Large intestine (tissue), 3 donors: ENCODE measurements at regions not wholly inside any gene's neighbourhood (a gene's known extent, or its start where the extent isn't known, plus 50 kb on each side); places are given as distances from the start of the nearest gene placed in this dataset.

Experiments
- DNase-seq, 2 donors: peaks; one replicate each; pipeline versions ENCODE4 v3.0.0 to v3.0.0-alpha.2; 2013
- H3K27ac ChIP-seq: one replicate; pipeline ENCODE4 v1.5.1; 2013; ENCODE audit warnings: low read length
- H3K27me3 ChIP-seq: 2 replicates; pipeline ENCODE4 v1.6.1; 2013; ENCODE audit warnings: low read length; ENCODE audit not compliant: control insufficient read depth, insufficient read depth
- H3K36me3 ChIP-seq: 2 replicates; pipeline ENCODE4 v1.6.1; 2013; ENCODE audit warnings: low read length; ENCODE audit not compliant: control insufficient read depth, insufficient read depth
- H3K4me1 ChIP-seq: one replicate; pipeline ENCODE4 v1.6.1; 2013; ENCODE audit warnings: low read length; ENCODE audit not compliant: control insufficient read depth, insufficient read depth
- H3K4me3 ChIP-seq: one replicate; pipeline ENCODE4 v1.5.1; 2013; ENCODE audit warnings: low read length
- H3K9me3 ChIP-seq: one replicate; pipeline ENCODE4 v1.6.1; 2013; ENCODE audit warnings: mild to moderate bottlenecking, low read depth, low read length, moderate library complexity; ENCODE audit not compliant: control insufficient read depth
- WGBS: methylation state at CpG from one replicate; pipeline ENCODE4 v1.1.5; 2013; ENCODE audit warnings: low lambda C conversion rate; ENCODE audit not compliant: insufficient coverage; 5-methylcytosine and 5-hydroxymethylcytosine counted together

DNA sequence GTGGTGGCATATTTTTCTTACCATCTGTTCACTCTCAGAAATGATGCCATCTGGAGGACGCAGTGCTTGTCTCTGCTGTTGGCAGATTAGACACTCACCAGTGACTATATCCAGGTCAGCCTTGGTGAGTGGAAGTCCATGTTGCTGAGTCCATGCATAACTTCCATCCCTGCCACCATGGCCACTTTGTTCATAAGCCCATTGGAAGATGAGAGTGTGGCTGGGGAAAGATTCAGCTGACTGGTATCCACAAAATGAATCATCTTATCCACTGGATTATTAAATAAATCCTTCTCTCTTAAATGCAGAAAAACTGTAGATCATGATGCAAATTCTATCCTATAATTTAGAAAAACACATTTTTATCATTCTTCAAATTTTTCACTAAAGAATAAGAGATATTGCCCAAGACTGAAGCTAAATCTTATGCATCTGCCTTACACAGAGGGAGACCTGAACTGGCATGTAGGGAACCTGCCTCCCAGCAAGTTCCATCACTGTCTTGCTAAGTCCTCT, 726.9 kb downstream of the TNS3 start:
- no peak overlapping the region for H3K4me3 ChIP-seq
- H3K9me3 ChIP-seq = no peaks in the 10 kb centered on the region
- no peaks in the 10 kb centered on the region for H3K36me3 ChIP-seq
- H3K27me3 ChIP-seq = no peaks in the 10 kb centered on the region
- H3K4me1 ChIP-seq = no peaks in the 10 kb centered on the region
- no CpG with 5 or more reads among the region's 1 CpG for WGBS
- no peak for DNase-seq
- no peak overlapping the region for H3K27ac ChIP-seq

DNA sequence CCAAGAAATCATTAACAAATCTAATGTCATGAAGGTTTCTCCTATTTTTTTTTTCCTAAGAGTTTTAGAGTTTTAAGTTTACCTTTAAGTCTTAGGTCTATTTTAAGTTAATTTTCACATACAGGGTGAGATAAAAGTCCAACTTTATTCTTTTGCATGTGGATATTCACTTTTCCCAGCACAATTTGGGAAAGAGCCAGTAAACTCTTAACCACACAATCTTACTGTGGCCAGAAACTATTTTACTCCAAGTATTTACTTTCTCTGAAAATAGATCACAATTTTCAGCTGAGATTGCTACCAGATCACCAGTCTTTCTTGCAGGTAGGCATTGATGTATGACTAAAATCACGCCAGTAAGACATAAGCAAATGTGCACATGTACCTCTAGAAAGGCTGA, 728.5 kb downstream of the TNS3 start:
- no CpG with 5 or more reads among the region's 1 CpG for WGBS
- Histone ChIP-seq H3K27me3 (no peaks in the 10 kb centered on the region), H3K27ac (no peak overlapping the region), H3K4me1 (no peaks in the 10 kb centered on the region), H3K36me3 (no peaks in the 10 kb centered on the region), H3K9me3 (no peaks in the 10 kb centered on the region), H3K4me3 (no peak overlapping the region)
- no peak for DNase-seq

DNA sequence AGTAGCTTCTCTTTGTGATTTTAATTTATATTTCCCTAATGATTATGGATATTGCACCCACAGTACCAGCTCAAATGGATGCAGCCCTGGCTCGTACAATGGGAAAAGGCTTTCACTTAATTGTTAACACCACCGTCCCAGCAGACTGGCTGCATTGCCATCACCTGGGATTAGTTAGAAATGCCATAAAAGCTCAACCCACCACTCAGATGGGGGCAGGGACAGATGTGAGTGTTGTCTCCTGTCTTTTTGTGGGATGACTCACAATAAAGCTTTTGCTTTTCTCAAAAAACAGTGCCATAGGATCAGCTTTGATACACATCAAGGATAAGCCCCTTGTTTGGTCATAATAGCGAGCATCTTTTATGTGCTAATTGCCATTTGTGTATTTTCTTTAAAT, 729.1 kb downstream of the TNS3 start:
- DNase-seq = no peak
- no peaks in the 10 kb centered on the region for H3K9me3 ChIP-seq
- WGBS = no CpG with 5 or more reads among the region's 3 CpGs
- no peak overlapping the region for H3K4me3 ChIP-seq
- no peaks in the 10 kb centered on the region for H3K27me3 ChIP-seq
- H3K4me1 ChIP-seq = no peaks in the 10 kb centered on the region
- H3K36me3 ChIP-seq = no peaks in the 10 kb centered on the region
- no peak overlapping the region for H3K27ac ChIP-seq

DNA sequence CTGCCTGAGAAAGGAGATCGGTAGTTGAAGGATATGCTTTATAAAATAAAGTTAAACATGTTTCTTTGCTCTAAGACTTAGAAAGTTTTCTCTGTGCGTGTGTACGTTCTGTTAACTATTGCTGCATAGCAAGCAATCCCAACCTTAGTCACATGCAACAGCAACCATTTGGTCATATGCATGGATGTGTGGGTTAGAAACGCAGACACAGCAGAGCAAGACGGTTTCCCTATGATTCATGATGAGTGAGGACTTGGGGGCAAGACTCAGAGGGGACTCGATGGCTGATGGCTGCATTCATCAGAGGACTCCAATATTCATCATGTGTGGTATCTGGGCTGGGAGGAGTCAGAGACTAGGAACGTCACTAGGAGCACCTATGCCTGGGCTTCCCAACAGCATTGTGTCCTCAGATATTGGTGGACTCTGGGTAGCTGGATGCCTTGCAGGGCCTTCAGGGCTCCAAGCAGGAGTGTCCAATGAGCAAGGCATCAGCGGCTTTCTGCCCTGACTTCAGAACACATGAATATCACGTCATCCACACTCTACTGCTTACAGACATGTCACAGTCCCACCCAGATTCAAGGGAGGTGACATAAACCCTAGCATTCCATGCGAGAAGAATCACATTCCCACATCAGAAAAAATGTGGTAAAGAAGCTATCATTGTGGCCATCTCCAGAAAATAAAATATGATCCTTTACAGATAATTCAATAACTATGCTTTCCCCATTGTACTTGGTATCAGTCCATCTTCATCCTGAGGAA, 731.2 kb downstream of the TNS3 start:
- WGBS = 100% methylated on average over 1 of the region's 10 CpGs
- no peaks in the 10 kb centered on the region for H3K9me3 ChIP-seq
- no peaks in the 10 kb centered on the region for H3K36me3 ChIP-seq
- H3K4me1 ChIP-seq = no peaks in the 10 kb centered on the region
- no peaks in the 10 kb centered on the region for H3K27me3 ChIP-seq
- no peak overlapping the region for H3K27ac ChIP-seq
- DNase-seq = no peak
- no peak overlapping the region for H3K4me3 ChIP-seq

DNA sequence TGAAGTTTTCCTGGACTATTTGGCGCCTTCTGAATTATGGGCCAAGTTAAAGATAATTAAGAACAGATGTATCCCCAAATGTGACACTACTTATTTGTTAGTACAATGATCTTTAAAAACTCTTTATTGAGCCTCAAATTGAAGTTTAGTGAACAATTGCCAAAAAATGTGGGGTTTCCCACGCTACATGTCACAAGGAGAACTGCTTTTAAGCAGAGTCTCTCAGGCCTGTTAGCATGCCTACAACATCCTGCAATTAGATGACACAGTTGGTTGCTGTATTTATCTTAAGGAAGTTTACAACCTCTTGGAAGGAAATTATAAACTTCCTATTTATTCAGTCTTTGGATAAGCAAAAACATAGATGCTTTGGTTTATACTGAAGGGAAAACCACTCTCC, 733.0 kb downstream of the TNS3 start:
- DNase-seq = no peak
- Histone ChIP-seq H3K36me3 (no peaks in the 10 kb centered on the region), H3K9me3 (no peaks in the 10 kb centered on the region), H3K27ac (no peak overlapping the region), H3K4me3 (no peak overlapping the region), H3K27me3 (no peaks in the 10 kb centered on the region), H3K4me1 (no peaks in the 10 kb centered on the region)
- WGBS = 86% methylated on average over 1 of the region's 2 CpGs

DNA sequence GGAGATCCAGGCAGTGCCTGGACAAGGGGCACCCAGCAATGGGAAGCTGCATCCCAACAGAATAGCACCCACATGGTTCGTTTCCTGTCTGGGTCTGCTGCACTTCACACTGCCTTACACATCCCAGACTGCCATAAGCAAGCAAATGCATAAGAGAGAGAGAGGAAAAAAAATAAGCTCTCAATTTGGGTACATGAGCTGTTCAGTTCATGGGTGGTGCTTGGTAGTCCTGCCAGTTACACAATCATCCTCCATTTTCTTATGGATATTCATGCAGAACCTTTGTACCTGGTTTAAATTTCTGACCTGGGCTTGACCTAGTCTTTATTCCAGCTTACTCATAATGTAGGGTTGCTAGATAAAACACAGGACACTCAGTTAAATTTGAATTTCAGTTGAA, 733.6 kb downstream of the TNS3 start:
- H3K9me3 ChIP-seq = no peaks in the 10 kb centered on the region
- H3K4me1 ChIP-seq = no peaks in the 10 kb centered on the region
- WGBS = no CpG with 5 or more reads among the region's 1 CpG
- H3K27me3 ChIP-seq = no peaks in the 10 kb centered on the region
- no peak overlapping the region for H3K4me3 ChIP-seq
- H3K27ac ChIP-seq = no peak overlapping the region
- no peak for DNase-seq
- no peaks in the 10 kb centered on the region for H3K36me3 ChIP-seq

DNA sequence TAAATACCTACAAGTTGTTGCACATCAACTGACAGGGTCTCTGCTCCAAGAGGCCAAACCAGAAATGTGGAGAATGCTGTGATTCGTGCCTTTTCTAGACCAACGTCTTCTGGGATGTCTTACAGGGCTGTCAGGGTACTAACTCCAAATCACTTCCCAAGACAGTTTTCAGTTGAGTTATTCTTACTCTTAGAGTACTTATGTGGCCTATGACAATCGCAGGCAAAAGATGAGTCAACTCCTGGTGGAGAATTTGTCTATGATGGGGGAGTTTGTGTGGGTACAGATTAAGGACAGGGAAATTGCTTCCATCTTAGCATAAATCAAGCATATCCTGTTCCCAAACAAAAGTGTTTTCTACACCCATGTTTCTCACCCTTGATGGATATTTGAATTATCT, 734.8 kb downstream of the TNS3 start:
- no peak for DNase-seq
- Histone ChIP-seq H3K9me3 (no peaks in the 10 kb centered on the region), H3K4me3 (no peak overlapping the region), H3K4me1 (no peaks in the 10 kb centered on the region), H3K36me3 (no peaks in the 10 kb centered on the region), H3K27ac (no peak overlapping the region), H3K27me3 (no peaks in the 10 kb centered on the region)
- WGBS = no CpG with 5 or more reads among the region's 3 CpGs

DNA sequence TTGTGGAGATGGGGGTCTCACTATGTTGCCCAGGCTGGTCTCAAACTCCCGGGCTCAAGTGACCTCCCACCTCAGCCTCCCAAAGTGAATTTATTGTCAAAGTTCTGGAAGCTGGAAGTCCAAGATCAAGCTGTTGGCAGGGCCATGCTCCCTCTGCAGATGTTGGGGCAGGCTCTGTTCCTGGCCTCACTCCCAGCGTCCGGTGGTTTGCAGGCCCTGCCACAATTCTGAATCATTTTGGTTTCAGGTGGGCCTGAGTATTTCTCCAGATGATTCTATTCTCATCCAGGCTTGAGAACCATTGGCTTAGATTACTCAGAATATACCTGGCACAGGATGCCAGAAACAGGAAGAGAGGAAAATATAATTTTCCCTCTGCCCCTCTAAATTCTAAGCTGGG, 737.4 kb downstream of the TNS3 start:
- Histone ChIP-seq H3K9me3 (no peaks in the 10 kb centered on the region), H3K4me3 (no peak overlapping the region), H3K27ac (no peak overlapping the region), H3K4me1 (no peaks in the 10 kb centered on the region), H3K27me3 (no peaks in the 10 kb centered on the region), H3K36me3 (no peaks in the 10 kb centered on the region)
- no peak for DNase-seq
- no CpG with 5 or more reads among the region's 3 CpGs for WGBS

DNA sequence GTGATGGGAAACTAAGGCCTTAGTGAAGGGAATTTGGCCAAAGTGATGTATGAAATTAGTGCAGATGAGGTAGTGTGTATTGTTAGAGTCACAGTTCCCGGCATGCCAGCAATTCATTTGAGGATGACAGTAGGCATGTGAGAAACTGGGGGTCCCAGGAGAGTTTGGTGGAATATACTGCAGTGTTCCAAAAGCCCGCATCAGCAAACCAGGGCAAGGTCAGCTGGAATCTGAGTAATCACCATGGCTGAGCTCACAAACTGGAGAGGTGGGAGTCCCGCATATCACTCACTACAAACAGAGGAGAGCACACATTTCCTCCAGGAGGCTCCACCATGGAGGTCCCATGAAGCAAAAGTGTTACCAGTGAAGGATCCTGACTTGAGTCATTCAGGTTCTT, 740.7 kb downstream of the TNS3 start:
- no peaks in the 10 kb centered on the region for H3K9me3 ChIP-seq
- WGBS = no CpG with 5 or more reads among the region's 3 CpGs
- H3K4me3 ChIP-seq = no peak overlapping the region
- no peaks in the 10 kb centered on the region for H3K27me3 ChIP-seq
- H3K4me1 ChIP-seq = no peaks in the 10 kb centered on the region
- DNase-seq = no peak
- no peaks in the 10 kb centered on the region for H3K36me3 ChIP-seq
- H3K27ac ChIP-seq = no peak overlapping the region

DNA sequence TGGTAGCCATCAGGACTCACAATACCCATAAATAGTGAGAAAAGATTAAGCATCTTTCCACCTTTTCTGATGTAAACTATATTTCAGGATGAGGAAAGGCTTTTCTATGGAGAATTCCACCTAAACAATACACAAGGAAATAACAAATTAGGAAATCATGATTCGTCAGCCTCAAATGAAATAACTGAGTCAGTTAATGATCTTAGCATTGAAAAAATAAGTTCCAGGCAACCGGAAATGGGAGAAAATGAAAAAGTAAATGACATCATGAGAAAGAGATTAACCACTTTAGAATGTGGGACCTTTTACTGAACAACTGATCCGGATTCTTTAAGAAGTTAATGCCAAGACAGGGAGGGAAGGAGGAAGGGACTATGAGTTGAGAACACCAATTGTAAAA, 742.3 kb downstream of the TNS3 start:
- H3K4me3 ChIP-seq = no peak overlapping the region
- DNase-seq = no peak
- no peaks in the 10 kb centered on the region for H3K36me3 ChIP-seq
- H3K27ac ChIP-seq = no peak overlapping the region
- no peaks in the 10 kb centered on the region for H3K4me1 ChIP-seq
- WGBS = 90% methylated on average over 2 of the region's 3 CpGs
- H3K9me3 ChIP-seq = no peaks in the 10 kb centered on the region
- H3K27me3 ChIP-seq = no peaks in the 10 kb centered on the region

DNA sequence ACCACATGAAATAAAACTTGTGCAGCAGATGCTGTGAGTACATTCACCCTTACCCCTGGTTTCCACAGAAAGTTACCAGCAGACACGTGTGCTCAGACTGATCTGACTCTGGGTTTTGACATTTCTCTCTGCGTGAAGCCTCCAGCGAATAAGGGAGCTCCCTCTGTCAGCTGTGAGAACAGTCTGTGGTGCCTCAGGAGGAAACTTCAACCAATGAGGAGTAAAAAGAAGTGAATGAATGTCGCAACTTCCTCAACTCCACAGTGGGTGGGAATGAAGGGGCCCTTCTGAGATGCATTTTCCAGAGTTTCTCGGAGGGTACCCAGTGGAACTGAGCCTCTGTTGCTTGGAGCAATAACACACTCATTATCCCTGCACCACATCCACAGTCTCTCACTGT, 743.4 kb downstream of the TNS3 start:
- no peaks in the 10 kb centered on the region for H3K4me1 ChIP-seq
- DNase-seq = no peak
- no peaks in the 10 kb centered on the region for H3K27me3 ChIP-seq
- no peaks in the 10 kb centered on the region for H3K9me3 ChIP-seq
- H3K27ac ChIP-seq = no peak overlapping the region
- H3K4me3 ChIP-seq = no peak overlapping the region
- no CpG with 5 or more reads among the region's 5 CpGs for WGBS
- H3K36me3 ChIP-seq = no peaks in the 10 kb centered on the region
